T-helper 2 cell treated with Interferon-gamma antibody and Interleukin-4, amounts not matched to agents 5 μg/mL and 100 μg/mL, for 36 hours (primary cell): ENCODE measurements at regions not wholly inside any gene's neighbourhood (a gene's known extent, or its start where the extent isn't known, plus 50 kb on each side); places are given as distances from the start of the nearest gene placed in this dataset.
"Not testable (repeated sequence)": the region's sequence is repeated elsewhere in the genome, so short reads cannot be mapped to it uniquely, and the experiment has no call there.

Experiments
- DNase-seq: peaks from one replicate; pipeline ENCODE4 v3.0.0; 2021; ENCODE audit warnings: low spot score
- H3K27ac Mint-ChIP-seq: one replicate; pipeline ENCODE4 v1.8.0; 2021; ENCODE audit warnings: mild to moderate bottlenecking, mixed read lengths
- H3K27me3 Mint-ChIP-seq: one replicate; pipeline ENCODE4 v1.8.0; 2021; ENCODE audit warnings: low read depth, mixed read lengths
- H3K36me3 Mint-ChIP-seq: one replicate; pipeline ENCODE4 v1.8.0; 2021; ENCODE audit warnings: low read depth, mixed read lengths
- H3K4me1 Mint-ChIP-seq: one replicate; pipeline ENCODE4 v1.8.0; 2021; ENCODE audit warnings: low read depth, mixed read lengths
- H3K4me3 Mint-ChIP-seq: one replicate; pipeline ENCODE4 v1.8.0; 2022; ENCODE audit warnings: mild to moderate bottlenecking, moderate library complexity, mixed read lengths
- H3K9me3 Mint-ChIP-seq: one replicate; pipeline ENCODE4 v1.8.0; 2021; ENCODE audit warnings: mixed read lengths

DNA sequence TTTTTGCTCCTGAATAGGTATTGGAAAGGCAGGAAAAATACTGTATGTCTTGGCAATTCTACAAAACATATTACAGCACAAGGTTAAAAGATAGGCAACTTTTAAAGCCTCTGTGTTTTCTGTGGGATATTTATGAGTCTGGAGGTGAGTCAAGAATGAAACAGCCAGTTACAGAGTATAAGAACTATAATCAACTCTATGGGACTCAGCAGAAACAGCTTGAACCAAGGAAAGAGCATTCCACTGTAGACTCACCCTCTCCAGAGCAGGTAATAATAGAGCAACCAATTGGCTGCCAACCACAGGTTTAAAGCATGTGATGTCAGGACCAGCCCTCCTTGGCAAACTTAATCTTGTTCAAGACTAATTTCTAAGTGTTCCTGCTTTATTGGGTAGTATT lies 100.5 kb upstream of the MDM1 start:
- DNase-seq, result no peak
- peaks cover 25% of the 10 kb centered on the region for H3K9me3 Mint-ChIP-seq
- no peaks in the 10 kb centered on the region for H3K4me1 Mint-ChIP-seq
- peaks cover 3% of the 10 kb centered on the region for H3K36me3 Mint-ChIP-seq
- H3K27ac Mint-ChIP-seq, result no peak overlapping the region
- no peaks in the 10 kb centered on the region for H3K27me3 Mint-ChIP-seq
- no peak overlapping the region for H3K4me3 Mint-ChIP-seq

DNA sequence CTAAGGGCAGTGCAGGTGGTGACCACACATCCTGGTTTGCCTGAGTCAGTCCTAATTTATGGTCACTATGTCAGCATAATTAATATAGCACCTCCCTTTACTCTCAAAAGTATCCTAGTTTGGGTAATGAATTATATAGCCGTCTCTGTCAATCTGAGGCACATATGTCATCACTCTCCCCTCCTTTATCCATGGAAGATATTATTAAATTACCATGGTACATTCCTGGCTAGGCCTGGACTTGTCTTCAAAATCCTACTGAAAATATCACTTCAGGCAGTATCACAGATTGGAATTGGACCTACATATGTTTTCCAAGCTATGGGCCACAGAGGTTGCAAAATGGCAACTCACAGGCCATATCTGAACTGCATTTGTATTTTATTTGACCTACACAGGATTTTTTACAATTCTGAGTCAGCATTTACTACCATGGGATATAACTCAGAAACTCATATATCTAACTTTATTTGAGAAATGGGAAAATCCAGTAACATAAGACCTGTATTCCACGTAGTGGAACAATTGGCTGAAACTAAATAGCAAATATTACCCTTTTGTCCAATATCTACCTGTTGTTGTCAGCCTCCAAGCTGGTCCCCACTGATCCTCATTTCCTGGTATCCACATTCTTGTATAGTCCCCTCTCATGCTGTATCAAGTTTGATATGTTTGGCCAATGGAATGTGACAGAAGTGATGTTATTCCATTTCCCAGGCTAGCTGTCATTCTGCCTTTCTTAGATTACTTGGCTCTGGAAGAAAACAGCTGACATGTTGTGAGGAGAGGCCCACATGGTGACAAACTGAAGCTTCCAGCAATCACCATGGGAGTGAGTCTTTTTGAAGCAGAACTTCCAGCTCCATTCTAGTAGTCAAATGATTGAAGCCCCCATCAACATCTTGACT lies 102.5 kb upstream of the MDM1 start:
- no peak for DNase-seq
- Mint-ChIP-seq H3K4me1 (no peaks in the 10 kb centered on the region), H3K27ac (no peak overlapping the region), H3K9me3 (peaks cover 25% of the 10 kb centered on the region), H3K27me3 (no peaks in the 10 kb centered on the region), H3K4me3 (no peak overlapping the region), H3K36me3 (peaks cover 3% of the 10 kb centered on the region)

DNA sequence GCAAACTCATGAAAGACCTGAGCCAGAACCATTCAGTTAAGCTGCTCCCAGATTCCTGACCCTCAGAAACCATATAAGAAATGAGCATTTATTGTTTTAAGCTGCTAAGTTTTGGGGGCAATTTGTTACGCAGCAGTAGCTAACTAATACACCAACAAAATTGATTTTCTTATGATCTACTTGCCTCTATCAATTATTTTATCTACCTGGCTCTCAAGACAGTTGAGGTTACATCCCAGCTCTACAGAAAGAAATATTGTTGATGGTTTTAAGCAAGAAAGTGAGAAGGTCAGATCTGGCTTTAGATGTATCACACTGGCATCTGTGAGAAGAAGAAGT lies 103.1 kb upstream of the MDM1 start:
- H3K4me3 Mint-ChIP-seq, result no peak overlapping the region
- H3K27me3 Mint-ChIP-seq, result no peaks in the 10 kb centered on the region
- H3K4me1 Mint-ChIP-seq, result no peaks in the 10 kb centered on the region
- peaks cover 3% of the 10 kb centered on the region for H3K36me3 Mint-ChIP-seq
- H3K9me3 Mint-ChIP-seq, result peaks cover 25% of the 10 kb centered on the region
- no peak overlapping the region for H3K27ac Mint-ChIP-seq
- DNase-seq, result no peak

DNA sequence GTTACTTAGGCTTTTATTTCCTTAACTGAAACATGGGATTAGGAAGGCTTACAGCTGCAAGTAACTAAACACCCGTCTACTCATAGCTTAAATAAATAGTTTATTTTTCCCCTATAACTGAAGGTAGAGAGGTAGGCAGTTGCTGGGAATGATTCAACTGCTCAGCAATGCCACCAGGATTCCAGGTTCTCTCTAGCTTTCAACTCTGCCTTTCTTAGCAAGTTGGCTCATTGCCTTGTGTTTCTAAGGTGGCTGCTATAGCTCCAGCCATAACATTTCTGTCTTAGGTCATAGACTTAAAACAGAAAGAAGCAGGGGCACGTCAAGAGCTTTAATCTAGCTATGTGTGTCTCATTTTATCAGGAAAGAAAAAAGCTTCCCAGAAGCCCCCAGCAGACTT lies 103.7 kb upstream of the MDM1 start:
- peaks cover 3% of the 10 kb centered on the region for H3K36me3 Mint-ChIP-seq
- H3K4me3 Mint-ChIP-seq, result no peak overlapping the region

DNA sequence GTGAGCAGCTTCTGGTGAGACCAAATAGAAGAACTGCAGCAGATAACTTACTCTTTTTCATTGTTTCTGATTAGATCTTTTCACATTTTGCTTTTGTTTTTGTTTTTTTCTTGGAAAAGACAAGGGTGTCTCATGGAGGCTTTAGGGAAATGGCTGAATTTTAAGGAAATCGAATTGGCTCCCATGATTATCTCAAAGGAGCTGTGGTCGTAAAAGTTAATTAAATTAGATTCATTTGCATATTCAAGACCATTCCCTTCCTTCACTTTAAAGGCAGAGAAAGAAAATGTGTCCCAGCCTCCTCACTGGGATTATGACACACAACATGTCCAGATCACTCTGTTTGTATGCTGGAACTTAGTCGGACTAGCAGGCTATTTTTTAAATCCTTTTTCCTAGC lies 106.4 kb upstream of the MDM1 start:
- Mint-ChIP-seq H3K27me3 (no peaks in the 10 kb centered on the region), H3K4me1 (peaks cover 12% of the 10 kb centered on the region), H3K27ac (no peak overlapping the region), H3K36me3 (peaks cover 9% of the 10 kb centered on the region), H3K9me3 (peaks cover 28% of the 10 kb centered on the region), H3K4me3 (no peak overlapping the region)
- no peak for DNase-seq

More for the DNA sequence above, 103.7 kb upstream of the MDM1 start:
- no peaks in the 10 kb centered on the region for H3K27me3 Mint-ChIP-seq
- H3K4me1 Mint-ChIP-seq, result no peaks in the 10 kb centered on the region
- H3K9me3 Mint-ChIP-seq, result peaks cover 25% of the 10 kb centered on the region
- DNase-seq, result no peak
- H3K27ac Mint-ChIP-seq, result no peak overlapping the region

DNA sequence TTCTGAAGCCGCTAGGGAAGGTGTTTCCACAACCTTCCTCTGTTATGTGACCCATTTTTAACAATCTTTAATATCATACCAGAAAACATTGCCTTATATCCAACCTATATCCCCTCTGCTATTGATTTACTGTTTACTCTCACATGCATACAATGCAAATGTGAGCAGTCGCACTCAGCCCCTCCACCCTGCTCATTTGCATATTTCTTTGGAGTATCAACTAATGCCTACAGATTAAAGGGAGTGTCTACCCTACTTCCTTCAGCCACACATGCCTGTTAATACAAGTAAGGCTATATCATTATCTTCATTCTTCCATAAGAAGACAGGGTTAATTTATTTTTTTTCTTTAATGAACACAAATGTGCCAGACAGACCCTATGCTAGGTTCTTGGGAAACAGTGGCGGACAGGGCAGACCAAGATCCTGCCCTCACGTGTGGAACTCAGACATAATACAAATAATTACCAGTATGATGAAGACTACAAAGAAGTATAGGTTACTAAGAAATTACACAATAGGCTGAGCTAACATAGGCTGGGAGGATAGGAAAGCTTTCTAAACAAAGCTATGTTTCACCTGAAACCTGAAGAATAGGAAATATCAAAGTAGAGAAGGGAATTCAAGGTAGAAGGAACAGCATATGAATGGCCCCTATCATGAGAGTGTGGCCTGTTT lies 107.3 kb upstream of the MDM1 start:
- no peak overlapping the region for H3K4me3 Mint-ChIP-seq
- no peak overlapping the region for H3K27ac Mint-ChIP-seq
- H3K4me1 Mint-ChIP-seq, result peaks cover 12% of the 10 kb centered on the region
- H3K9me3 Mint-ChIP-seq, result peaks cover 31% of the 10 kb centered on the region
- no peak for DNase-seq
- peaks cover 16% of the 10 kb centered on the region for H3K36me3 Mint-ChIP-seq
- H3K27me3 Mint-ChIP-seq, result no peaks in the 10 kb centered on the region

DNA sequence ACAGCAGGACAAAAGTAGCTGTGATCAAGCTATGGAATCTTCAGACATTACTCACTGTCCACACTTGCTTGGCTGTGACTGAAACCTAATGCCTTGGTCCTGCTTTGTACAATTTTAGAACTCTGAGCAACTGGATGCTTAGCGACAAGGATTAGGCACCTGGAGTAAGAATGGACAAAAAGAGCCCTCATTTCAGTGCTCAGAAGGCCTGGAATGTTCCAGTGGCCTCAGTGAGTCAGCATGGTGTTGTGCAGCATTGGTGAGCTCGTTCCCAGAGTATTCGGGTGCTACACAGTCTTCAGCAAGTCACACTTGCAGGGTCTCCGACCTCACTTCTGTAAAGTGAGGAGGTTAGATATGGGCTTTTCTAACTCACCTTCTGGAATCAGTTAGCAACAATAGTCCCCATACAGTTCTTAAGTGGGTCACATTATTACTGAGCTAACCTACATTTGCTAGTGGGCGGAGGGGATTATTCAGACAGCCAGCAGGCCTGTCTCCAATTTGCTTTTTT lies 108.0 kb upstream of the MDM1 start:
- peaks cover 31% of the 10 kb centered on the region for H3K9me3 Mint-ChIP-seq
- H3K27ac Mint-ChIP-seq, result no peak overlapping the region
- no peaks in the 10 kb centered on the region for H3K27me3 Mint-ChIP-seq
- no peak overlapping the region for H3K4me3 Mint-ChIP-seq
- H3K4me1 Mint-ChIP-seq, result peaks cover 12% of the 10 kb centered on the region
- no peak for DNase-seq
- H3K36me3 Mint-ChIP-seq, result peaks cover 18% of the 10 kb centered on the region

DNA sequence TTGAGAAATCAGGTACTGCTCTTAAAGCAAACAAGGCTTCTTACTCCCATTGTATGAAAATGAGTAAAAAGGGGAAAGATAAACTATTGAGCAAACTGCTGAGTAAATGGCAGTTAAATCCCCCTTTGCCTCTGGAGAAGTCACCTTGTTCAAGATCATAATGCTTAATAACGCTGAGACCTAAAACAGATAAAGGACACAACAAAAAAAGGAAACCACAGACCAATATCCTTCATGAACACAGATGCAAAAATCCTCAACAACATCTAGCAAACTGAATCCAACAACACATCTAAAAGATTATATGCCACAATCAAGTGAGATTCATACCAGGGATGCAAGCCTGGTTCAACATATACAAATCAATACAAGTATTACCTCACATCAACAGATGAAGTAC lies 109.0 kb upstream of the MDM1 start:
- Mint-ChIP-seq H3K4me3 (no peak overlapping the region), H3K27ac (peak overlapping the region; percentile 4)

DNA sequence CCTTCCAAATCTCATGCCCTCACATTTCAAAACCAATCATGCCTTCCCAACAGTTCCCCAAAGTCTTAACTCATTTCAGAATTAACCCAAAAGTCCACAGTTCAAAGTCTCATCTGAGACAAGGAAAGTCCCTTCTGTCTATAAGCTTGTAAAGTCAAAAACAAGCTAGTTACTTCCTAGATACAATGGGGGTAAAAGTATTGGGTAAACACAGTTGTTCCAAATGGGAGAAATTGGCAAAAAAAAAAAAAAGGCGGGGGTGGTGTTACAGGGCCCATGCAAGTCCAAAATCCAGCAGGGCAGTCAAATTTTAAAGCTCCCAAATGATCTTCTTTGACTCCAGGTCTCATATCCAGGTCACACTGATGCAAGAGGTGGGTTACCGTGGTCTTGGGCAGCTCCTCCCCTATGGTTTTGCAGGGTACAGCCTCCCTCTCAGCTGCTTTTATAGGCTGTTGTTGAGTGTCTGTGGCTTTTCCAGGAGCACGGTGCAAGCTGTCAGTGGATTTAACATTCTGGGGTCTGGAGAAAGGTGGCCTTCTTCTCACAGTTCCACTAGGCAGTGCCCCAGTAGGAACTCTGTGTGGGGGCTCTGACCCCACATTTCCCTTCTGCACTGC lies 110.3 kb upstream of the MDM1 start:
- DNase-seq, H3K4me3 Mint-ChIP-seq, H3K27ac Mint-ChIP-seq, H3K27me3 Mint-ChIP-seq: not testable (repeated sequence)
- peaks cover 18% of the 10 kb centered on the region for H3K9me3 Mint-ChIP-seq
- H3K36me3 Mint-ChIP-seq, result peaks cover 15% of the 10 kb centered on the region
- peaks cover 23% of the 10 kb centered on the region for H3K4me1 Mint-ChIP-seq

More for the DNA sequence above, 109.0 kb upstream of the MDM1 start:
- DNase-seq, result no peak
- Mint-ChIP-seq H3K4me1 (peaks cover 15% of the 10 kb centered on the region), H3K27me3 (no peaks in the 10 kb centered on the region), H3K36me3 (peaks cover 15% of the 10 kb centered on the region), H3K9me3 (peaks cover 20% of the 10 kb centered on the region)

DNA sequence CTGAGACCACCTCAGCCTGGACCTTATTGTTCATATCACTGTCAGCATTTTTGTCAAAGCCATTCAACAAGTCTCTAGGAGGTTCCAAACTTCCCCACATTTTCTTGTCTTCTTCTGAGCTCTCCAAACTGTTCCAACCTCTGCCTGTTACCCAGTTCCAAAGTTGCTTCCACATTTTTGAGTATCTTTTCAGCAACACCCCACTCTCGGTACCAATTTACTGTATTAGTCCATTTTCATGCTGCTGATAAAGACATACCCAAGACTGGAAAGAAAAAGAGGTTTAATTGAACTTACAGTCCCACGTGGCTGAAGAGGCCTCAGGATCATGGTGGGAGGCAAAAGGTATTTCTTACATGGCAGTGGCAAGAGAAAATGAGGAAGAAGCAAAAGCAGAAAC lies 111.5 kb upstream of the MDM1 start:
- not testable (repeated sequence) for H3K4me3 Mint-ChIP-seq, H3K27ac Mint-ChIP-seq, H3K27me3 Mint-ChIP-seq, DNase-seq
- Mint-ChIP-seq H3K4me1 (peaks cover 29% of the 10 kb centered on the region), H3K9me3 (peaks cover 18% of the 10 kb centered on the region), H3K36me3 (peaks cover 15% of the 10 kb centered on the region)

DNA sequence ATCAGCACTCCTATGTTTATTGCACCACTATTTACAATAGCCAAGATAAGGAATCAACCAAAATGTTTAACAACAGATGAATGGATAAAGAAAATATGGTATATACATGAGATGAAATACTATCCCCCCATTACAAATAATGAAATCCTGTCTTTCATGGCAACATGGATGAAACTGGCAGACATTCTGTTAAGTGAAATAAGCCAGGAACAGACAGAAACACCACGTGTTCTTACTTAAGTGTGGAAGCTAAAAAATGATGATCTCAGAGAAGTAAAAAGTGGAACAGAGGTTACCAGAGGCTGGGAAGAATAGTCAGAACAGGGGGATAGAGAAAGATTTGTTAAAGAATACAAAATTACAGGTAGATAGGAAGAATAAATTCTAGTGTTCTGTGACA lies 113.7 kb upstream of the MDM1 start:
- Mint-ChIP-seq H3K4me3 (no peak overlapping the region), H3K36me3 (peaks cover 15% of the 10 kb centered on the region), H3K9me3 (peaks cover 18% of the 10 kb centered on the region), H3K27ac (no peak overlapping the region), H3K4me1 (peaks cover 39% of the 10 kb centered on the region), H3K27me3 (no peaks in the 10 kb centered on the region)
- no peak for DNase-seq

DNA sequence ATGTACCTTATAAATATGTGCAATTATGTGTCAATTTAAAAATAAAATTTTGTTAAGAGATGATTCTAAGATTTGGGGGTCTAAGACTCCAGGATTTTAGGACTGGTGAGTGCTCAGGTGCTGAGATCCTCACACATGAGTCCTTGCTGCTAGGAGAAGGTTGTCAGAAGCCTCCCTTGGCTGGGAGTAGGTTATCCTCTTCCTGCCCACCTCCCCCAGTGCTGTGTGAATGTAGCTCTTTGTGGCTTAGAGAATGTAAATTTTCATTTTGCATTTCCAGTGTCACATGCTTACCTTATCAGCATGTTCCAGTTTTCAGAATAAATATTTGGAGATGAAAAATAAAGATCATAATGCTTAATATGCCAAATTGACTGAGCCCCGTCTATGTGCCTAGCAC lies 114.2 kb upstream of the MDM1 start:
- Mint-ChIP-seq H3K4me1 (peaks cover 41% of the 10 kb centered on the region), H3K4me3 (no peak overlapping the region), H3K36me3 (peaks cover 15% of the 10 kb centered on the region), H3K27ac (no peak overlapping the region), H3K27me3 (no peaks in the 10 kb centered on the region), H3K9me3 (peaks cover 18% of the 10 kb centered on the region)
- no peak for DNase-seq

DNA sequence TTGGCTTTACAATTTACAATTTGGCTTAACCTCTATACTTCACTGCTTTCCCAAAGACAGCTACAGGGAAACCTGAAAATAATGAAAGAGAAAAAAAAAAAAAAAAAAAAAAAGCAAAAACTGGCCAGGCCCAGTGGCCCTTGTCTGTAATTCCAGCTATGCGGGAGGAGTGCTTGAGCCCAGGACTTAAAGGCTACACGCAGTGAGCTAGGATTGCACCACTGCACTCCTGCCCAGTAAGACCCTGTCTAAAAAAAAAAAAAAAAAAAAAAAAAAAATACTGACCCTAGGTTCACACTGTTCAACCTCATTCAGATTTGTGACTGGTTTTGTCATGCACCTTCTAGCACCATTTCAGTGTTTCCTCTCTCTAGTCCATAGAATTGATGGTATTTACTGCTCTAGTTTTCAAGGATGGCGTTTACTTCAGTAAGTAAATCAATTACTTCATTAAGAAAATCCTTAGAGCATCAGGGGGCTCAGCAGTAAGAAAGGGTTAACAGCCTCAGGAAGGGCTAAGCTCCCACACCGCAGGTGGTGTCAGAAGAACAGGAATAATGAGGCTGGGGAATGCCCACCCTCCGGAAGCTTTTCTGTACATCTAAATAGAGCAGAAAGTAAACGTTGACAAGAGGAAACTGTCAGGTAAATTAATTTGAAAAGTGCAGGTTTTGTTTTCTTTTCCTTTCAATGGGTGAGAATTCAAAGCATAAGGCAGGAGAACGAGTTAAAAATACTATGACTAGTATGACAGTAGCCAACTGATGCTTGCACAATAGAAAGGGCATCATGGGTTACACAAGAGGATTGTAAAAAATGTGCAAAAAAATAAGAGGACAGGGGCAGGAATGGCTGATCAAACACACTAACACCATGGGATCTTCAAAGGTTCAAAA lies 115.0 kb upstream of the MDM1 start:
- Mint-ChIP-seq H3K27me3 (no peaks in the 10 kb centered on the region), H3K27ac (no peak overlapping the region), H3K4me1 (peaks cover 43% of the 10 kb centered on the region), H3K4me3 (no peak overlapping the region), H3K9me3 (peaks cover 18% of the 10 kb centered on the region), H3K36me3 (peaks cover 13% of the 10 kb centered on the region)
- DNase-seq, result no peak
